T-helper 22 cell (primary cell): ENCODE measurements at regions not wholly inside any gene's neighbourhood (a gene's known extent, or its start where the extent isn't known, plus 50 kb on each side); places are given as distances from the start of the nearest gene placed in this dataset.
A peak's percentile ranks its signal among the peaks of the same experiment; 100 is the strongest.
"Not testable (repeated sequence)": the region's sequence is repeated elsewhere in the genome, so short reads cannot be mapped to it uniquely, and the experiment has no call there.

Experiments used
- DNase-seq: peaks from one replicate; pipeline ENCODE4 v3.0.0-alpha.2; 2020; ENCODE audit warnings: low read depth

DNA sequence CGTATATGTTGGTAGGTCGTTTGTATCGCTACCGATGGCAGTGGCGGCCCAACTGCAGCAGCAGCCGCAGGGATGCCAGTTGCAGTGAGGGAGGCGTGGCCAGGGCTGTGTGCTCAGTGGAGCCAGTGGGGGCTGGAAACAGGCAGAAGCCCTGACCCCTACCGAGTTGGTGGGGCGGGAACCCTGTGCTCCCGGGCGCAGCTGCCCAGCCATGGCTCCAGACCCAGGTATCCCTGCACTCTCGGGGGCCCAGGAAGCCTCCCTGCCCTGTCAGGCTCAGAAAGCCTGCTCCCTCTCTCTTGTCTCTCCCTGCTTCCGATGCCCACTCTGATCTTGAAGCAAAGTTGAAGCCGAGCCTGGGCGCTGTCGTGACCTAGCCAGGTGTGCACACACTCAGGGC, 78.6 kb upstream of the ITGB1 start:
- no peak for DNase-seq

DNA sequence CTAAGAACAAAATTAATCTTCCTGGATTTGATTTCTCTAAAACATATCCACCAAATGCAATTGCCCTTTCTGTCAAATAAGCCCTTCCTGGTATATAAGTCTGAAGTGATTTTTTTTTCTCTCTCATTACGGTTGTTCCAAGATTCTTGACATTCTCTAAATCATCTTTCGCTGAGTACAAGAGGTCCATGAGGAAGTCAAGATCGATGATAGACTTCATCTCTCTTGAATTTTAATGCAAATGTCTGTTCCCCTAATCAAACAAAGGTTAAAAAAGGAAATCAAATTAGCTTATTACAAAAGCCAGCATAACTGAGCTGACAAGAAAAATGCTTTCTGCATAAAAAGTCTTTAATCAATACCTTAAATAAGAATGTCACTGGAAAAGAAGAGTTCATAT, 77.4 kb upstream of the ITGB1 start:
- DNase-seq, result no peak

DNA sequence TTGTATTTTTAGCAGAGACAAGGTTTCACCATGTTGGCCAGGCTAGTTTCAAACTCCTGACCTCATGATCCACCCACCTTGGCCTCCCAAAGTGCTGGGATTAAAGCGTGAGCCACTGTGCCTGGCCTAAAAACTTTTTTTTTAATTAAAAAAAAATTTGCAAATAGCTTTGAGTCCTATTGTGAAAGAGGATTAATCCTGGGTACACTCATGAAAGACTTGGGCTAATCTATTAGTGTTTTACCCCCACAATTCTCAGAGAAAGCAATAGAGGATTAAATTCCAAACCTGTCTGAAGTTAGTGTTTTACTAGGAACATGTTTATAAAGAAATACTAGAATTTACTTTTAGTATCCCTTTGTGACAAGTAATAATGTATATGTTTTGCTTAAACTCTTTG, 76.9 kb upstream of the ITGB1 start:
- no peak for DNase-seq

DNA sequence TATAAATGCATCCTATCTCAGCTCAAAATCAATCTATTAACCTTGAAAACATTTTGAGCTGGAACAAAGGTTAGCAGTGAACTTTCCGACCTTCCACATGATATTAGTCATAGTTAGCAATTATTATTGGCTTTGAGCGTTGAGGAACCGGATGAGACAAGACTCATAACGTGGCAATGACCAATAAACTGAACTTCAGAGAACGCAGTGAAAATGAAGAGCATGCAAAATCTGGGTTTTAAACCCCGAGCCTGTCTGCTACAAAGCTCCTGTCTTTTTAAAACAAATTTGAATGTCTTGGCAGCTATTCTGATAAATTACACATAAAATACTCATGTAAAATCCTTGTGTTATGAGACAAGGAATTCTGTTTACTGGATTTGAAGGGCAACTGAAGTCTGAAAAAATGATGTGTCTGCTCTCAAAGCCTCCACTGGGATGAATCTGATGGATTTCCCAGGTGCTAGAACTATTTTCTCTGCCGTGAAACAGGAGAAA, 74.7 kb upstream of the ITGB1 start:
- DNase-seq, result no peak

DNA sequence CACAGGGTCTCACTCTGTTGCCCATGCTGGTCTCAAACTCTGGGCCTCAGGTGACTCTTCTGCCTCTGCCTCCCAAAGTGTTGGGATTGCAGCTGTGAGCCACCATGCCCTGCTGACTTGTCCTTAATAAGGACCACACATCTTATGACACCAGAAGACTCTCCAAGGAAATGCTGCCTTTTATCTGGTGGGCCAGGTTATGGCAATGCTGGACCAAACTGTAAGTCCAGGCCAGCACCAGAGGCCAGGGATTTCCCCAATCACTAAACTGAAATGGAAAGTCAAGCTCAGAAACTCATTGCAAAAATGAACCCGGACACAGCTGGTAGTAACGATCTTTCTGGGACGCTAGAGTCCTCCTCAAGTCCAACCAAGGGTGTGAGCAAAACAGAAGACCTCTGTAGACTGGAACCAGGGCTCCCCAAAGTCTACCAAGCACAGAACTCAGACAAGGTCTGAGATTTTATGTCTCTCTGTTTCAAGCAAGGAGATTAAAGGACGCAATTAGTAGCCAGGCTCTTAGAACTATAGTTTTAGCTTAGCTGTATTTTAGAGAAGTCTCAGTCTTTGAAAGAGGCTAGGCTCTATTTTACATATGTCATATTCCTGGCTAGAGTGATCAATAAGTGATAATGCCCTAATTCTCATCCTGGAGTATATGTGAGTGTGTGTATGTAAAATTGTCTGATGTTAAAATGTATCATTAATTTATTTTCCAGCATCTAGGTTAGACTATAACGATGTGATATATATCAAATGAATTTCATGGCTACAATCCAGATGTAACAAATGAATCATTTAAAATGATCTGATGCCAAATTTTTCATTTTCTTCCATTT, 74.0 kb upstream of the ITGB1 start:
- no peak for DNase-seq

DNA sequence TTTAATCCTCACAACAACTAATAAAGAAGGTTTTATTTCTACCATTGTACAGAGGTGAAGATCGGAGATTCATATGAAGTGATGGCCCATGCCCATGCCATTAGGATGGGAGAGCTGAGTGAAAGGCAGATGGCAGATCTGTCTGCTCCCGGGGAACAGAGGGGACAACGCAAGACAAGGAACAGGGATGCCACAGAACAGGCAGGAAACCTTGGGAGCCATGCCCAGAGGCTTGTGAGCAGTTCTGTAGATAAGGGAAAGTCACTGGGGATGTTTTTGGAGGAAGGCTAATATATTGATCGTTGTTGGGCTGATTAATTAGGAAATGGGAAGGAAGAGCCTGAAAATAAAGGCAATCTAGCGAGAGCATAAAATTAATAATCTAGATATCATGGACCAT, 73.1 kb upstream of the ITGB1 start:
- no peak for DNase-seq

DNA sequence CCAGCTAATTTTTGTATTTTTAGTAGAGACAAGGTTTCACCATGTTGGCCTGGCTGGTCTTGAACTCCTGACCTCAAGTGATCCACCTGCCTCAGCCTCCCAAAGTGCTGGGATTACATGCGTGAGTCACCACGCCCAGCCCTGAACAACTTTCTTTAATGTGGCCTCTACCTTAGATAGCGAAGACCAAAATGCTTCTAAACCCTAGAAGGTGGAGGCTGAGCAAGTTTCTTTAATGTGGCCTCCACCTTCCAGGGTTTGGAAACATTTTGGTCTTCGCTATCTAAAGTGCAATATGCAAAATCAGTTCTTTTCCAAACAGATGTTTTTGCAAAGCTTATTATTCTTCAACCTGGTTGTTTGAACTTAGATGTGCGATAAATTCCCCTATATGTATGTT, 70.5 kb upstream of the ITGB1 start:
- DNase-seq, result peak; percentile 38

DNA sequence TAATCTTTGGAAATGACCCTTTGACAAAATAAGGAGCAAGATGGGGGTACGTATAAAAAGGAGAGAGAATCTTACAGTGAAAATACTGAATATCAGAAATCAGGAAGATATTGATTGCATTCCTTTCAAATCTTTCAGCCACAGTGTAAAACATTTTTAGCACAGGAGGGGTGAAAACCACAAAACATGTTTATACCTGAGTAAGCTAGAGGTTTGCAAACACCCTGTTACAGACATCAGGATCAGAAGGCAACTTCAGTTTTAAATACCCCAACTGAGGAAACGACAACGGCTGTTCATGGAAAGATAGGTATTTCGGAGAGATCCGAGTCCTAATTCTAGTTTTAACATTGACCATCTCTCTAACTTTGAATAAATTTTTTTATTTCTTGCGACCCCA, 69.1 kb upstream of the ITGB1 start:
- DNase-seq, result no peak

DNA sequence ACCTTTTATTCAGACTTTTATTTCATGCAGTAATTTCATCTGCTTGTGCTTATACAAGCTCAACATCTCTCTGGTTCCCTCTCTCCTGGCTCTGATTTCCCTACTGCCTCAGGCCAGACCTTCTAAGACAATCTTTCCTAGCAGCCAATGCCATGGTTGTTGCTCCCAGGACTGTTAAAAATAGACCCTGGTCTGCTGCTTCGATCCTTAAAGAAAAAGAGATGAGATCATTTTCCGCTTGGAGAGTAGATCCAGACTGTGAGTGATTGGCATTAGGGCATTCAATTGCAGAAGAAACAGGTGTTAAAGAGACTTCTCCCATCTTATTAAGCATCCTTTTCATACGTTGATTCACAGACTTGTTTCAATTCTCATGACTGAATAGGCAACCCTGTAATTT, 68.4 kb upstream of the ITGB1 start:
- no peak for DNase-seq

DNA sequence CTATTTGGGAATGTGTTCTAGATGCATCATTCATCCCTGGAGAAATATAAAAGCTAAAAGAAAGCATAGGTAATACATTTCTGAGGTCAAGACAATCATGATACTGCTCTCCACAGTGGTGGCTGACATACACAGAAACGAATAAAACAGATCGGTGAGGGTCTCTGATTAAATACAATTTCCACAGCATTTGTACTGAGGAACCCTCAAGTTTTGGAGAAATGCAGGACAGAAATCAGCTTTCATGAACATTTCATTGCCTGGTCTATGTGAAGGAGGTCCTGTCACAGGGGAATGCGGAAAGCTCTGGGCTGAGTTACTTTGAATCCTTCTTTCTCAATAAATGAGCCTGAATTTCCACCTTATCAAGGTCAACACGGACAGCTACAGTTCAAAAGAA, 67.9 kb upstream of the ITGB1 start:
- DNase-seq, result no peak

DNA sequence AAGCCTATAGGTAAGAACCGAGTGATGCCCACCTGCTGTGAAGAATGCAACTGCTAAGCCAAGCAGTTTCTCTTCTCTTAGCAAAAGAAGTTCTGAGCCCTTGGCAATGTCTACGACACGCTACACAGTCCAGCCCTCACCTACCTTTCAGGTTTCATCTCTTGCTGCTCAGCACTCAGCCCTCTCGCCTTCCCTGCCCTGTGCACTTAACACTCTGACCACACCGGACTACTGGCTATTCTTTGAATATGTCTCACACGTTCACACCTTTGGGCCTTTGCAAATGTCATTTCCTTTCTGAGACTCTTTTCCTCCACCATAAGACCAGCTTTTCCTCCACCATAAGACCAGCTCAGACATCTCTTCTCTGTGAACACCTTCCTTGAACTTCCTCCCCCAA, 67.0 kb upstream of the ITGB1 start:
- no peak for DNase-seq

DNA sequence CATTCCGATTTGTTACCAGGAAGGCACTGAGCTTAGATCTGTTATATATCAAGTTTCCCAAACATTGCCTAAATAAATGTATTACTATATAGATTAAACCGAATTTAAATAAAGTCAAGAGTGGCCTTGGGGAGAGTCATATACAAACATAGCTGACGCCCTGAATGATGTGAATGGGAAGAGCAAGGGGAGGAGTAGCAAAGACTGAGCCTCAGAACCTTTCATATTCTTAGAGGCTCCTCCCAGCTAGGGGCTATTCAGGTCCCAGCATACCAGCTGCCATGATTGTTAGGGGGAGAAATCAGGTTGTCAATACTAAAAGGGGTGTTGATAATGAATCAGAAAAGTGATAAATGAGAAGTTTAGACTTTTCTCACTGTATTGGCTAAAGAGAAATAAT, 64.7 kb upstream of the ITGB1 start:
- no peak for DNase-seq

DNA sequence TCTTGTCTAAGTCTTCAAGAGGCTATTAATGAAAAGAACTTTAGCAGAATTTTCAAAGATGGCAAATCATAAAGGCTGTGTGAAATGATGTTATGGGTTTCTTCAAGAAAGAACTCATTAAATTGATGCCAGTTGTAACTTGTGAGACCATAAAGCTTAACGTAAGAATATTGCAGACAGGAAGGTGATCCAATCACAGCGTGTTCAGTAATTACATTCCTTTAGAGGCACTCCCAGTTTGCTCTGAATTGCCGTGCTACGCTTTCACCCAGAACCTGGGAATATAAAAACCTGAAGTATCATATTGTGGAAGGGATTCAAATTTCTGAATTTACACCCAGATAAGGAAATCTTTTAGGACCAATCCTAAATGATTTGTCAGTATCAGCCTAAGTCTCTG, 64.1 kb upstream of the ITGB1 start:
- no peak for DNase-seq

DNA sequence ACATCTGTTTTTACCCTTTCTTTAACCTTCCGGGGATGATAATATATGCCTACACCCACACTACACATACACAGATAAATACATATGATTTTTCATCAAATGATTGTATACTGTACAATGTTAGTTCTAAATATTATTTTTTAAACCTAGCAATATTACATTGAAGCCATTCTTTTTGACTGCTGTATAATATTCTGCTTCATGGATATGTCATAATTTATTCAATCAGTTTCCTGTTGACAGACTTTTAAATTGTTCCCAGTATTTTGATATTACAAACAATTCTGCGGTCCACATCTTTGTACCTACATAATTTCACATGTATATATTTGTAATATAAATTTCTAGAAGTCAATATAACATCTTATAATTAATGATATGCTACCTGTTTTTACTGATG, 59.0 kb upstream of the ITGB1 start:
- DNase-seq, result no peak

DNA sequence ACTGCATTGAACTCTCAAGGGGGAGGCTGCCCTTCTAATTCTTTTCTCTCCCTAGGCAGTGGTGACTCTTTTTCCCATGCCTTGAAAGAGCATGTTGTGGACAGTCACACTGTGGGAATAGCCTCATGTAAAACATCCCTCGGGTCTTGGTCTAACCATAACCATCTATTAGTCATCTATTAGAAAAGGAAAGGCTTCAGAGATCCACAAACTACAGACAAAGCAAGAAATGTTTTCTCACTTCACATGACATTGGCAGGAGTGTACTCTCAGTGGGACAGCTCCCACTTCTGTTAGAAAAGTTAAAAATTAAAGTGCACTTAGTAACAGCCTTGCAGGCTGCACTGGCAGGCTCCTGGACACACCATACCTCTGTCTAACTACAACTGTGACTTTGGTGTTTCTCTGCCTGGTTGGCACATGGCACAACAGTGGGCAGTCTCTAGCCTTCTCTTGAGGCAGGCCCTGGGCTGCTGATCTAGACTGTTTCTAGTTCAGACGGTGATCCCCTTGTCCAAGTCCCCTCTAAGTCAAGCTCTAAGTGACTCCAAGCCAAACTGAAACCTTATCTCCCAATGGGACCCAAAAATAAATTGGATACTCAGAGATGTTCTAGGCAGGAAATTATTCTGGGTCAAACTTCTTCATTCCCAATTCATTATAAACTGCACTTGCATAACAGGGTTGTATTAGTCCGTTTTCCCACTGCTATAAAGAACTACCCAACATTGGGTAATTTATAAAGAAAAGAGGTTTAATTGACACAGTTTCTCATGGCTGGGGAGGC, 57.9 kb upstream of the ITGB1 start:
- DNase-seq, result no peak

DNA sequence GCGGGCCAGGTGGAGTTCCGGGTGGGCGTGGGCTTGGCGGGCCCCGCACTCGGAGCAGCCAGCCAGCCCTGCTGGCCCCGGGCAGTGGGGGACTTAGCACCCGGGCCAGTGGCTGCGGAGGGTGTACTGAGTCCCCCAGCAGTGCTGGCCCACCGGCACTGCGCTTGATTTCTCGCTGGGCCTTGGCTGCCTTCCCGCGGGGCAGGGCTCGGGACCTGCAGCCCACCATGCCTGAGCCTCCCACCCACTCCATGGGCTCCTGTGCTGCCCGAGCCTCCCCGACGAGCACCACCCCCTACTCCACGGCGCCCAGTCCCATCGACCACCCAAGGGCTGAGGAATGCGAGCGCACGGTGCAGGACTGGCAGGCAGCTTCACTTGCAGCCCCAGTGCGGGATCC, 55.3 kb upstream of the ITGB1 start:
- DNase-seq, result not testable (repeated sequence)

DNA sequence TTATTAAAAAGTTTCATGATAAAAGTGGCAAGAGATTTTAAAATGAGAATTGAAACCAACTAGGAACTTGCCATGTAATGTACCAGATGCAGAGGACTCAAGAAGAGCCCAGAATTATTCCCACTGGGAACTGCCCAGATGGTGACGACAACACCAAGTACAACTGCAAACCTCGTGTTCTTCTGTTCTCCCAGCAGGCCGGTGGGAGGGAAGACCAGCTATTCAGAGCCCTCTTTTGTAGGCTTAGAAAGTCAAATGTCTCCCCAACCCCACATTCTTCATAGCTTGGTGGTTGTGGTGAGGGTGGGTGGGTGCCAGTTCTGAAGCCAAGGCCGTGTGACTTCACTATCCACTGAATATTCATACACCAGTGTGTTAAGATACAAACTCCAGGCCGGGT, 54.3 kb upstream of the ITGB1 start:
- no peak for DNase-seq

DNA sequence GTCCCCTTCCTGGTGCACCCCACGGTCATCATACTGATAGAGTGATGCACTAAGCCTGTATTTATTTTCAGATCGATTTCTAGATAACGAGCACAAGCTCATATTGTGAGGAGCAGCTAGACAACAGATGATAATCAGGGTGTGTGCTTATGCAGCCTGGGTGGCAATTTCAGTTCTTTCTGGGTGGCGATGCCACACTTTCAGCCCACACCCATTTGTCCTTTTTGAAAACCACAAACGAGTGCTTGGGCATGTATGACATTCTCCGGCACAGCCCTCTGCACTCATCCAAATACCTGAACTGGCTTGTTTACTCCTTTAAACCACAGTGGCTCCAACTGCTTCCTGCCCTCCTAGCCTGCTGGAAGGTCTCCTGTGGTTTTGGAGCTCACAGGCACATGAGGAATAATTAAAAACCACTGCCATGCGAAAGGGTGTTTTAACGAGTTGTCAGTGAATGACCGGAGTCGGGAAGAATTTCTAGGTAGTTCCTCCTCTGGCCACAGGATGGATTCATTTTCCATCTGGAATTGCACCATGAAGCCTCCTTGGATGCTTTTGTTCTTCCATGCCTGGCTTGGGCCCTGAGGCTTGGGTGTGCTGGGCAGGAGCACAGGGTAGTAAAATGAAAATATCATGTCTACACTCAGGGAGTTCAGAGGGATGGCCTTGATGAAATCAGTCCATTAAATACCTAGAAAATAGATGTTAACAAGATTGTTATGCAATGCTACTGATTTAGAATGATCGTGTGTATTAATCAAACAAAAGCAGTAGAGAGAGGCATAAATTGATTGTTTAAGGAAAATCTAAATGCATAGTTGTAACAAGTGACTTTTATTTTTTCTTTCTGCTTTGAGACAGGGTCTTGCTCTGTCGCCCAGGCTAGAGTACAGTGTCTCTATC, 52.4 kb upstream of the ITGB1 start:
- peak; percentile 48 for DNase-seq

DNA sequence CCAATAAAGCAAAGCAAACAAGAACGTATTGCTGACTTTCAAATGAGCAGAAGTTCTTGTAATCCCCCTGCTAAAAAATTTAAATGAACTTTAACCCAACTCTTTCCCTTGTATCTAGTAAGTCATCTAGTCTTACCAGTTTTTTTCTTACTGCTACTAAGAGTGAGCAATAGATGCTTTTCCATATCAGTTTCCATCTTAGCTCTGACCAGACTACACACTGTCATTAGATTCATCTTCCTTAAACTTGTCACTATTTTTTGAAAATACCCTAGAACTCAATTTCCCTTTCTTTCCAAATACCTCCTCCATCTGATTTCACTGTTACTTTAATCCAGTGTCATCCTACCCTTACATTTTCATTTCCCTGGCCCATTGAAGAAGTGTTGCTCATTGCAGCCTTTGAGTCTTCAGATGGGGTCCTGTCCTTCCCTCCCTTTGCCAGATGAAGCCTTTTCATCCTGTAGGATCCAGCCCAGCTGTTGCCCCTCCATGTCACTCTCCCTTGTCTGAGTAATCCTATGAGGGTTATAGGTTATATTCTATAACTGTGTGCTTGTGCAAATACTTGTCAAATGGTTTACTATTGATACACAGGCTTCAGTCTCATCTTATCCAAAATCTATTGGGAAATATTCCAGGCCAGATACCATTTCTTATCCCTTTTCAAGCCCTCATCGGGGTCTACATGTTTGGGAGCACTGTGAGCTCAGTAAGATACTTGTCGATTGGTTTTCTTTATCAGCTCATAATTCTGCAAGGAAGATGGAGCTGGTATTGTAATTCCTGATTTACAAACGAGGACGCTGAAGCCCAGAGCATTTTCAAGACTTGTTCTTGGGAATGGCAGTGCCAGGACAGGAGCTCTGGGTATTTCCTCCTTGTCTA, 51.5 kb upstream of the ITGB1 start:
- DNase-seq, result no peak

DNA sequence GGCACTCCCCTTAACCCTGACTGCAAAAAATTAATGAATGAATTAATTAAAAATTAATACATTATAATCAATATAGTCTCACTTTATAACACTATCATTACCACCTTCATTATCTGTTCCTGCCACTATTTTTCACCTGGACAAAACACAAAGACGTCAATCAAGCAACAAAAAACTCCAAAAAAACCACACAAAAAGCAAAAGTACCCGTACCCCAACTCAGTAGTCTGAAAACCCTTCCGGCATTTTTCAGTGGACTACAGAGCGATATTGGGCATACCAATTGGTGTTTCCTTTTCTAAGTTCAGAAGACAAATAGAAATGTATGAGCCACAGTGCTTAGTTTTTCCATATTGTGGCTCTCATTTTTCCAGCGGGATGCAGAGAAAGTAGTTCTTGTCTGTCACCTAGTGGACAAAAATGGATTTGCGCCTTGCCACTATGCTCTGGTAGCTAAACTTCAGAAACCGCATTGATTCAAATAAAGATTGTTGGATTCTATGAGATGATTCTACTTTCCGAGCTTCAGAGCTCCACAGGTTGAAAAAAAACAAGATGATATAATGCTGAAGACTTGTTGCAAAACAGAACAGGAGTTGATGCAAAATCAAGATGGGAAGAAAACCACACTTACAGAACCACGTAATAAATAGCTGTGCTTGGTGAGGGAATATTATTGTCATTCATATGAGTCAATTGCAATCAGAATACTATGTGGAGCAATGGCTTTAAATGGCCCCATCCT, 50.6 kb upstream of the ITGB1 start:
- peak; percentile 39 for DNase-seq
